ENCODE measurements at regions not wholly inside any gene's neighbourhood (a gene's known extent, or its start where the extent isn't known, plus 50 kb on each side); places are given as distances from the start of the nearest gene placed in this dataset.
"Not testable (repeated sequence)": the region's sequence is repeated elsewhere in the genome, so short reads cannot be mapped to it uniquely, and the experiment has no call there.

DNA sequence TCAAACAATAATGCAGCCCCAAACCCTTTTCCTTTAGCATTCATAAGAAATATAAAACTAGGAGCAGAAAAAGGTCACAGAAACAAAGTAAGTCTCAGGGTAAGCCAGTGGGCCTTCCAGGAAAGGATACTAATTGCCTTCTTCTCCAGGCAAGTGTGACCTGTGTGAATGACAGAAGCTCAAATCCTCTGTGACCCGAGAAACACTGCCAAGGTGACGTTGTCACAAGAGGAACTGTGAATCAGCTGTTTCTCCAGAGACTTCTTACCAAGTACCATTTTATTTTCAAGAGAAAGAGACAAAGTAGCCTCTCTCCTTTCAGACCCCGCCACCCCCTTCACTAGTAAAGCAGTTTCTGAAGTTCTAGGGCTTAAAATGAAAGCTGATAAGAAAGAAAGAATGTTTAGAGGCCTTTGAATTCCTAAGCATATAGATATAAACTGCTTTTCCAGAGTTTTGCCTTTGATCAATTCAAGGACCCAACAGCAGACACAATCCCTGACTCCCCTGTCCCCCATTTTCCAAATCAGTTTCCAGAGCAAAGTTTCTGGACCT, 155.6 kb downstream of the NUF2 start:
- H3K27ac ChIP-seq, result no peak overlapping the region
- no peak for TF ChIP-seq ZFX (IDR thresholded peaks at IDR 0.05)
- TF ChIP-seq, protein P1, sequence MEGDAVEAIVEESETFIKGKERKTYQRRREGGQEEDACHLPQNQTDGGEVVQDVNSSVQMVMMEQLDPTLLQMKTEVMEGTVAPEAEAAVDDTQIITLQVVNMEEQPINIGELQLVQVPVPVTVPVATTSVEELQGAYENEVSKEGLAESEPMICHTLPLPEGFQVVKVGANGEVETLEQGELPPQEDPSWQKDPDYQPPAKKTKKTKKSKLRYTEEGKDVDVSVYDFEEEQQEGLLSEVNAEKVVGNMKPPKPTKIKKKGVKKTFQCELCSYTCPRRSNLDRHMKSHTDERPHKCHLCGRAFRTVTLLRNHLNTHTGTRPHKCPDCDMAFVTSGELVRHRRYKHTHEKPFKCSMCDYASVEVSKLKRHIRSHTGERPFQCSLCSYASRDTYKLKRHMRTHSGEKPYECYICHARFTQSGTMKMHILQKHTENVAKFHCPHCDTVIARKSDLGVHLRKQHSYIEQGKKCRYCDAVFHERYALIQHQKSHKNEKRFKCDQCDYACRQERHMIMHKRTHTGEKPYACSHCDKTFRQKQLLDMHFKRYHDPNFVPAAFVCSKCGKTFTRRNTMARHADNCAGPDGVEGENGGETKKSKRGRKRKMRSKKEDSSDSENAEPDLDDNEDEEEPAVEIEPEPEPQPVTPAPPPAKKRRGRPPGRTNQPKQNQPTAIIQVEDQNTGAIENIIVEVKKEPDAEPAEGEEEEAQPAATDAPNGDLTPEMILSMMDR (conservative IDR thresholded peaks at IDR 0.05), result no peak

DNA sequence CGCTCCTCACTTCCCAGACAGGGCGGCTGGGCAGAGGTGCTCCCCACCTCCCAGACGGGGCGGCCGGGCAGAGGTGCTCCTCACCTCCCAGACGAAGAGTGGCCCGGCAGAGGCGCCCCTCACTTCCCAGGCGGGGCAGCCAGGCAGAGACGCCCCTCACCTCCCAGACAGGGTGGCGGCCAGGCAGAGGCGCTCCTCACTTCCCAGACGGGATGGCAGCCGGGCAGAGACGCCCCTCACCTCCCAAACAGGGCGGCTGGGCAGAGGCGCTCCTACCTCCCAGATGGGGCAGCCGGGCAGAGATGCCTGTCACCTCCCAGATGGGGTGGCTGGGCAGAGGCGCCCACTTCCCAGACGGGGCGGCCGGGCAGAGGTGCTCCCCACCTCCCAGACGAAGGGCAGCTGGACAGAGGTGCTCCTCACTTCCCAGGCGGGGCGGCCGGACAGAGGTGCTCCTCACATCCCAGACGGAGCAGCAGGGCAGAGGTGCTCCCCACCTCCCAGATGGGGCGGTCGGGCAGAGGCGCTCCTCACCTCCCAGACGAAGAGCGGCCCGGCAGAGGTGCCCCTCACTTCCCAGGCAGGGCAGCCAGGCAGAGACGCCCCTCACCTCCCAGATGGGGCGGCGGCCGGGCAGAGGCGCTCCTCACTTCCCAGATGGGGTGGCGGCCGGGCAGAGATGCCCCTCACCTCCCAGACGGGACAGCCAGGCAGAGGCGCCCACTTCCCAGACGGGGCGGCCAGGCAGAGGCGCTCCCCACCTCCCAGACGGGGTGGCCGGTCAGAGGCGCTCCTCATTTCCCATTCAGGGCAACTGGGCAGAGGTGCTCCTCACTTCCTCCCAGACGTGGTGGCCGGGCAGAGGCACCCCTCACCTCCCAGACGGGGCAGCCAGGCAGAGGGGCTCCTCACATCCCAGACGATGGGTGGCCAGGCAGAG, 176.9 kb downstream of the NUF2 start:
- H3K27ac ChIP-seq, result not testable (repeated sequence)

DNA sequence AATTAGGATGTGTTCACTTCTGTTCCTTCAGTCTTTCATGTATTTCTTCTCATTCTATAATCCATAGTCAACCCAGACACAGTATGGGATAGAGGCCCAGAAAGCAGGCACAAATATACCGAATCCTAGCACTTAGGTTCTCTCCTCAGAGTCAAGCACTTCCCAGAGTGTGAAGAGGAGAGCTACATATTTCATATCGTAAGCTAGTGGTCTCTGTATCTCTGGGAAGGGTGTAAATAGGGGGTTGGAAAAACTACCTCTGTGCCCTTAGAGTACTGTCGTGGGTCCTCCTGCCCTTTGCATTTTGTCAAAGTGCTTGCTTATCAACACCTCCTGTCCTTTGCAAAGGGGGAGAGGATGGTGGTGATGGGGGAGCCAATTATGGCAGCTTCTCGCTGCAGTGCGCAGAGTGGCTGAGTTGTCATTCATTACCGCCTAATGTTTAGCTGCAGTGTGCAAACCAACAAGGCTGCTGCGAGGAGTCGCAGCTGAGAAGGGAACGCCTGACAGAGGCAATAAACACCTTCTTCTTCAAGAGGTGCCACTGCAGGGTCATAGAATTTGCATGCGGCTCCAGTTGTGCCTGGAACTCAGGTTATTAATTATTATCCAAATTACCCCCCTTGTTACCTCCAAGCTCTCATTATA, 182.7 kb downstream of the NUF2 start:
- H3K27ac ChIP-seq, result no peak overlapping the region
- TF ChIP-seq, protein P1 (conservative IDR thresholded peaks at IDR 0.05), result no peak
- no peak for TF ChIP-seq ZFX (IDR thresholded peaks at IDR 0.05)

DNA sequence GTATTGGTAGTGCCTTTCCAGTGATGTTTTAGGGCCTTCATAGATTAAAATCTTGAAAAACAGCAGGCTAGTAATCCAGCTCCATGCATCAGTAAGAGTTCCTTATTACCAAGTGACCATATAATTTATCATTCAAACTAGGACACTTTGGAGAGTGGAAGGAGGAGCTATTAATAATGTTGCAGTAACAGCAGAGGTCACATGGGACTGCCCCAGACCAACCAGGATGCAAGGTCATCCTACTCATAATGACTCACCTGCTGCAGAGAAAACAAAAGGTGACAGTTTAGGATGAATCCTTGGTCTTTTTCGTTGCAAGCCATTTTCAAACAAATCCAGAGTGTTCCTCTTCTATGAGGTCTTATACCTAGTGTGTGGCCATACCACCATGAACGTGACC, 187.4 kb downstream of the NUF2 start:
- TF ChIP-seq, protein P1 (conservative IDR thresholded peaks at IDR 0.05), result no peak
- no peak for TF ChIP-seq ZFX (IDR thresholded peaks at IDR 0.05)
- no peak overlapping the region for H3K27ac ChIP-seq

DNA sequence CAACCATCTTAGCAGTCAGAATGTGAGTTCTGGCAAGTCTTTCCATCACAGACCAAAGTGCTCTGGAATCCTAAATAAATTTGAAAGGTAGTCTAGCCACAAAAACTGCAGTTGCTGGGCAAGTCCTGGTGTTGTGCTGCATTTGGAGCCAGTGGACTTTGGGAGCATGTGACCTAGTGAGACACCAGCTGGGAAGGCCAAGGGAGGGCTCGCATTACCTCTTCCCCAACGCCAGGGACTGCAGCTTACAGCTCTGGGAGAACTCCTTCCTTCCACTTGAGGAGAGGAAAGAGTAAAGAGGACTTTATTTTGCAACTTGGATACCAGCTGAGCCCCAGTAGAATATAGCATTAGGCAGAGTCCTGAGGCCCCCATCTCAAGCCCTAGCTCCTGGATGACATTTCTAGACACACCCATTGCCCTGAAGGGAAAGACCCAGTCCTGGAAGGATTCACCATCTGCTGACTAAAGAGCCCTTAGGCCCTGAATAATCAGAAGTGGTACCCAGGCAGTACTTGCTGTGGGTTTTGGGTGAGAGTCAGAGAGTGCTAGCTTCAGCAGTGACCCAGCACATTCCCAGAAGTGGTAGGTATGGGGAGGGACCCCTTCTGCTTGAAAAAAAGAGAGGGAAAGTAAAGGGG, 190.7 kb downstream of the NUF2 start:
- no peak overlapping the region for H3K27ac ChIP-seq
- TF ChIP-seq, protein P1 (conservative IDR thresholded peaks at IDR 0.05), result no peak

DNA sequence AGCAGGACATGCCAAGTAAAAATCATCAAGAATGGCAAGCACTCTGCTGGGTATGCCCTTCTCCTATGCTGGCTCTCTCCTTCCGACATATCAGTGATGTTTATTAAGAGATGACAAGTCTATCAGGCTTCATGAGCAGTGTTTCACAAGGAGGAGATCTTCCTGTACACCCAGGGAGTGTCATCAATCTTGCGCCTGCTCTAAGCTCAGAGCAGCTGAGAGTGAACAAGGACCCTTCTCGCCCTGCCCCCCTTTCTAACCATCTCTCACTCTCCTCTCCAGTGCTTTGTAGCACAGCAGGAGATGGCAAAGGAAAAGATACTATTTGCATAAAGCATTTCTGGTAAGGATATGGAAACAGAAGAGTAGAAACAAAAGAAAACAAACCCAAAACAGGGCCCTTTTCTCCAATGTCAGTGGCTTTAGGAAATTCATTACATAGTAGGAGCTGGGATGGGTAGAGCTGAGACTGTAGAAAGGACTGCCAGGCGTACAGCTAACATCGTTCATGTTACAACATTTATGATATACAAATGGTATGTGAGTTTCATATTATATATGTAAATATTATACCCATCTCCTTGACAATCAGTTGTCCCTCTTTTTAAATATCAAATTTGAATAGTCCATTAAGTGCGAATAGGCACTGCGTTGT, 201.7 kb downstream of the NUF2 start:
- TF ChIP-seq, protein P1 (conservative IDR thresholded peaks at IDR 0.05), result no peak
- TF ChIP-seq ZFX (IDR thresholded peaks at IDR 0.05), result no peak

DNA sequence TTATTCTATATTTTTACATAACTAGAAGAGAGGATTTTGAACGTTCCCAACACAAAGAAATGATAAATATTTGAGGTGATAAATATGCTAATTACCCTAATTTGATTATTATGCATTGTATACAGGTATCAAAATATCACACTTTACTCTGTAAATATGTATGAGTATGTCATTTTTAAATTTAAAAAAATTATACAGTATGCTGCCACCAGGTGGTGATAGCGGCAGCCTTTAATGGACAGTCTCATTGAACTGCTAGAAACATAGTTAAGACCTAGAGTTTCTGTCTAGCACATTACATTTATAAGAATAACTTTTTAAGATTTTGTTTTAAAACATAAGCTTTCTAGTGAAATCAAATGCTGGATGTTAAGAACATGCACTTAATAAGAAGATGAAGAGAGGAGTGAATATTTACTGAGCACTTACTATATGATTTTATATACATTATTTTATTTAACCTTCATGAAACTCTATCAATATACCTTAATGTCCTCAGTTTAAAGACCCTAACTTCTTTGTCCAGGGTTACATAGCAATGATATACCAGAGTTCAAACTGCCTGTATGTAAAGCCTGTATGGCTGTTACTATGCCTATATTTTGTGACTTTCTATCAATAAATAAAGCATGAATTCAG, 207.1 kb downstream of the NUF2 start:
- no peak overlapping the region for H3K27ac ChIP-seq
- TF ChIP-seq, protein P1 (conservative IDR thresholded peaks at IDR 0.05), result peak; percentile 84
- no peak for TF ChIP-seq ZFX (IDR thresholded peaks at IDR 0.05)

More for the DNA sequence above, 201.7 kb downstream of the NUF2 start:
- no peak overlapping the region for H3K27ac ChIP-seq
